Stimulated activated CD4-positive, alpha-beta T cell treated with anti-CD3 and anti-CD28 coated beads, Interleukin-2, amount 100 ng/mL, for 48 hours (primary cell): ENCODE measurements at regions not wholly inside any gene's neighbourhood (a gene's known extent, or its start where the extent isn't known, plus 50 kb on each side); places are given as distances from the start of the nearest gene placed in this dataset.

Source experiments
- DNase-seq, 2 donors: peaks; one replicate each; pipeline ENCODE4 v3.0.0-alpha.2; 2020

DNA sequence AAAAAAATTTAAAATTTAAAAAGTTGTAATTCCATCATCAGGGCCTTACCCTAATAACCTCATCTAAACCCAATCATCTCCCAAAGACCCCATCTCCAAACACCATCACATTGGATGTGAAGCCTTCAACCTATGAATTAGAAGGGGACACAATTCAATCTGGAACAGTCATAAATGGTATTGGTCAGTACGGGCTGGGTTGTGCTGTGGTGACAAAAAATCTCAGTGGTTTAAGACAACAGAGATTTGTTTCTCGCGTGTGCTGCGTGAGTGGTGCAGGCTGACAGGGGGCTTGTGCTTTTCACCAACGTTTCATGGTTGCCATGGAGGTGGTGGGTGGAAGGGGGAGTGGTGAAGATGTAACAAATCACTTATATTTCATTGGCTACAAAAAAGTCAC is 174.5 kb downstream of the INHBB start:
- DNase-seq: no peak

DNA sequence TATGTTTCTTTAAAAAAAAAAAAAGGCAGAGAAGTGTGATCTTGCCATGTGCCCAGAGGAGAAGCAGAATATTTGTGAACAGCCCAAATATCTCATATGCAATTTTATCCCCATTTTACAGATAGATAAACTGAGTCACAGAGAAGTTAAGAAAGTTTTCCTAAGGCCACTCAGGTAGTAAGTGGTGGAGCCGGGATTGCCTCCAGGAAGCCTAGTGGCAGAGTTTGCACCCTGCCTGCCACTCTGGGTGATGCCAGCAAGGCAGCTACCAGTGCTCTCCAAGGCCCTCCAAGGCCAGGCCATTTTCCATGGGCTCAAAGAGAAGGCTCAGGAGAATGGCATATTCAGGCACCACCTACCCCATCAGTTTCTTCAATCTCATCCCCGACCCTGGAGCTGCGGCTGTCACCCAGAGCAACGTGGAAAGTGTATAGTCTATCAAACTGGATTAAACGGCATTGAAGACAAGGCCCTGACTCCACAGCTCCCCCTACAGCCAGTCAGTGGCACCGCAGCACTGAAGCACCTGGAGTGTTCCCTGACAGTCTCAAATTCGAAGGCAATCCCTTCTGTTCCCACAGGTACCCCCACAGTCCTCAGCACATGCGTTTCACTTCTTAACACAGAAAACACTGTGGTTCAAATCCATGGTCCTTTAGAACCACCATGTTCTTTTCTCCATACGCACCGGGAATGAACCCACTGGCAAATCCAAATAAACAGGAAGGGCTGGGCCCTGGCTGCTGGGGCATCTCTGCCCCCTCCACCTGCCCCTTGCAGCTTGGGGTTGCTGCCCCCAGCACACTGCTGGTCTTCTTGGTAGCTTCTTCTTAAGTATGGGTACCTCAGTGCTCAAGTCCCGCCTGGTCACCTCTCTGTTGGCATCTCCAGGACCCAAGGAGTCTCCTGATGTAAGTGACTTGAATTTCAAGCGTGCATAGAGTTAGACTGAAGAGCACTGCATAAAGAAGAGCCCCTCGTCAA is 175.3 kb downstream of the INHBB start:
- peak; percentile 42 for DNase-seq

GRCh38 chr2:120522151-120522751 is 176.3 kb downstream of the INHBB start:
- no peak for DNase-seq

DNA sequence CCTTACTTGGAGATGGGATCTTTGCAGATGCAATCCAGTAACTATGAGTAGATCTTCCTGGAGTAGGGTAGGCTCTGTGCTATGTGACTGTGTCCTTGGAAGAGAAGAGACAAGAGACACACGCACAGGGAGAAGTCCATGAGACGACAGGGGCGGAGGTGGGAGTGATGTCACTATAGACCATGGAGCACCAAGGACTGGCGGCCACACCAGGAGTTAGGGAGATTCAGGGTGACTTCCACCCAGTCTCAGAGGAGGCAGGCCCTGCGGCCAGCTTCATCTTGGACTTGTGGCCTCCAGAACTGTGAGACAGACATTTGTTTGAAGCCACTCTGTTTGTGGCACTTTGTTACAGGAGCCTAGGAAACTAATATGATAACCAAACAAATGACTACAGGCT is 177.8 kb downstream of the INHBB start:
- DNase-seq: no peak

DNA sequence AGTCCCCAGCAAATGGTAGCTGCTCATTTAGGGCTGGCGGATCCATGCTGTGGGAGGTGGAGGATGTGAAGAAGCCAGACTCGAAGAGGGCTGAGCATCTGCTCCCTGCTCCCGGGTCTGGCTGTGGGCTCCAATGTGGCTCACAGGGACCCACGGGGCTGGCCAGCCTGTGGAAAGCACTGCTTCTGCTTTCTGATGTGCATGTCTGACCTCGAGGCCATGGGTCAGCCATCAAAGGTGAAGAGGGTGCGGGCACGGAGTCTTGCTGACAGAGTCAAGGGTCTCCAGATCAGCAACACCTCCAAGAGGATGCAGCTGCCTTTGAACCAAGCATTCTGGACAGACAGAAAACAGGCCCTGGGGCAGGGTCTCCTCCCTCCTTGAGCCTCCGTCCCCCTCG is 178.2 kb downstream of the INHBB start:
- no peak for DNase-seq

GRCh38 chr2:120525056-120526046 is 179.4 kb downstream of the INHBB start:
- DNase-seq: no peak

- no peak for DNase-seq
These were observed 180.2 kb downstream of the INHBB start for GRCh38 chr2:120526047-120526562.

DNA sequence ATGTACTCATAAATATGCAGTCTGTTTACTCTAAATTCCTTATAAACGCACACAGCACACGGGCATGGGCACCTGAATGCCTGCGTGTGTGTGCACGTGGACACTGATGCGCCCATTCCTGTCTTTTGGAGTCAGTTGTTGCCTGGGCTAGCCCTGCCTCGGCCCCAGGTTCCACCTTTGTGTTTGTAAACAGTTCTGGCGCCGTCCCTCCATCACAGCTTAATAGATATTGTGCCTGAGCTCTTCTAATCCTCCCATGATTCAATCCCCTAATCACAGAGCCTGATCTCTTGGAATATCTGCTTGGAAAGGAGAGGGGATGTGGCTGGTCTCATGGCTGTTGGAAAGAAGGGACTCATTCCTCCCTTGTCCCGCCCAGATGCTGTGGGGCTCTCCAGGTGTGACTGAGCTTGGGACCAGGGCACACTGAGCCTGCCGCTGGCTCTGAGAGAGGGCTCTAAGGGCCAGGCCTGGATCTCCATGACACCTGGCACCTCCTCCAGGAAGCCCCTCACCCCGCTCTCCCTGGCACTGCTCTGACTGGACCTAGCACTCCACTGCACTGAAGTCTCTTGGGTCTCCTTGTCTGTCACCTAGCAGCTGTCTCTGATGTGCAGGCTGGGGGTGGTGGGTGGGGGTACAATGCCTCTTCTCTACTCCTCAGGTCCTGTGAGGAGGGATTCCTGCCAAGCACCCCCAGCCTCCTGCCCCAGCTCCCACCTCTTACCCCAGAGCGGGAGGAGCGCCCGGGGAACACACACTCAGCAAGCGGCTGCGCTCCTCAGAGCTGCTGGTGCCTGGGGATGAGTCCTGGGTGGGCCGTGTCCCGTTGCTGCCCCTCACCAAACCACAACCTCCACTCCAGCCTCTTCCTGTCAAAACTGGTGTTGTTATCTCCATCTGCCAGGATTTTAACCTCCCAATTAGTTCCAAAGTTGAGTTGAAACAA is 181.3 kb downstream of the INHBB start:
- DNase-seq: no peak

DNA sequence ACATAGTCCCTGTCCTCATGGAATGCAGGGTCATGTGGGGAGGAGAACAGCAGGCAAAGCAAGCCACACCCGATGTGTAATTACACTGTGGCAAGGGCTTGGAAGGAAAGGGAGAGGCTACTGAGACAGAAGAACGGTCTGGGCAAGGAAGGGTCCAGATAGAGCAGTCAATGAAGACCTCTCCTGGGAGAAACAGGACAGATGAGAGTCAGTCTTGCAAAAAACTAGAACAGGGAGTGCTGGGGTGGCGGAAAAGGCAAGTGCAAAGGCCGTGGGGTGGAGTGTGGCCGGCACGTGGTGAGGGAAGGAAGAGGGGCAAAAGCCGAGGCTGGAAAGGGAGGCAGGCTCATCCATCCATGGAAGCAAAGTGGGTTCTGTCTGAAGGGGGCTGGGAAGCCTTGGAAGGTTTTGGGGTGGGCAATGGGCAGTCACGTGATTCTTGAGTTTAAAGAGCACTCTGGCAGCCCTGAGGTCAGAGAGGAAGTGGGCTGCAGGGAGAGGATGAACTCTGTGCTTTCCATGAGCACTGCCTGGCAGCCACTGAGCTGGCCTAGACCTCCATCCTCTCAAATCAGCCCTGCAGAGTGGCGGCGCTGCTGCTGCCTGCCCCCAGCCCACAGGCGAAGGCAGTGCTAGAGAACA is 182.2 kb downstream of the INHBB start:
- no peak for DNase-seq

DNA sequence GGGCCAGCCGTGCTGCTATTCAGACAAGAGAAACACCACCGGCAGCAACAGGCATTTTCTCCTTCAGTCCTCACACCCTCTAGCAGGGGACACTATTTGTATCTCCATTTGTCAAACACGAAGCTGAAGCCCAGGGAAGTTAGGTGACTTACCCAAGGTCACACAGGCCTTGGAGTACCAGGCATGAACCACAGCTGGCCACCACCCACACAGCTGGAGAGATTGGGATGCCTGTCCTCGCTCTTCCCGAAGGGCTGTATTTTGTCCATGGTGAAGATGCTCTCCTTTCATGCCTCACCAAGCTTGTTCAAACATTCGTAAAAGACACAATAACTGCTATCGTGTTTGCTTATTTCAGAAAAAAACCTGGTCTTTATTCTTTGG is 182.7 kb downstream of the INHBB start:
- DNase-seq: no peak

DNA sequence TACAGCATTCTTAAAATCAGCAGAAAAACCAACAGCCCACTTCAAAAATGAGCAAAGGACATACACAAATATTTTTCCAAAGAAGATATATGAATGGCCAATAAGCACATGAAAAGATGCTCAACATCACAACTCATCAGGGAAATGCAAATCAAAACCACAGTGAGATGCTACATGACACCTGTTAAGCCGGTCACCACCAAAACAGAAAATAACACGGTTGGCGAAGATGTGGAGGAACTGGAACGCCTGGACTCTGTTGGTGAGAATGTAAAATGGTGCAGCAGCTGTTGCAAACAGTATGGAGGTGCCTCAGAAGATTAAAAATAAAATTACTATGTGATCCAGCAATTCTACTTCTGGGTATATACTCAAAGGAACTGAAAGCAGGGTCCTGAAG is 184.8 kb downstream of the INHBB start:
- no peak for DNase-seq

GRCh38 chr2:120531365-120531764 is 185.4 kb downstream of the INHBB start:
- DNase-seq: no peak

DNA sequence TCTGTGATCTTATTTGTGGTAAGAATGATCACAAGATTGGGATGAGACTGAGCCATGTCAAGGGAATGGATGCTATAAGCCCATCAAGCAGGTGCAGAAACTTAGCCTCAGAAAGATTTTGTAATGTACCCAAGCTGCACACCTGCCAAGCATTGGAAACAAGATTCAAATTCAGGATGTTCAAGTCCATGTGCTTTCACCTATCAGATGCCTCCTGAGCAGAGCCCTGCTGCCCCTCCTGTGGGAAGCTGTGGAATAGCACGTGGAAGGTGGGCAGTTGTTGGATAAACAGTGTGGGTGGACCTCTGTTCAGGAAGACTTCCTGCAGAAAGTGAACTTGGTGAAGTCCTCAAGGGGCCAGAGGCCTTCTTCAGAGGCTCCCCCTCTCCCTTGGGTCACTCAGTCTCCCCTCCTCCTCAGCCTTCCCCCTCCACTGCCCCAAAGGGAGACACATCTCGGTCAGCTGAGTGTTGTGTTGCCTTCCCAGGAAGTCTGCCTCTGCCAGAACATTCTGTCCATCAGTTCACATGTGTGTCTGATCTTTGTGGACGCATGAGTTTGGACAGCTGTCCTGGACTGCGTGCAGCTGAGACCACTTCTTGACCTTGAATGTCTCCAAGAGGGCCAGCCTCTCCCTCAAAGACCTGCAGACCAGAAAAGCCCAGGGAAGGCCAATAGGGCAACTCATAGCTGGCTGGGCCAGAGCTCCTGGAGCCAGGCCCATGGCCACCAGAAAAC is 186.1 kb downstream of the INHBB start:
- no peak for DNase-seq

DNA sequence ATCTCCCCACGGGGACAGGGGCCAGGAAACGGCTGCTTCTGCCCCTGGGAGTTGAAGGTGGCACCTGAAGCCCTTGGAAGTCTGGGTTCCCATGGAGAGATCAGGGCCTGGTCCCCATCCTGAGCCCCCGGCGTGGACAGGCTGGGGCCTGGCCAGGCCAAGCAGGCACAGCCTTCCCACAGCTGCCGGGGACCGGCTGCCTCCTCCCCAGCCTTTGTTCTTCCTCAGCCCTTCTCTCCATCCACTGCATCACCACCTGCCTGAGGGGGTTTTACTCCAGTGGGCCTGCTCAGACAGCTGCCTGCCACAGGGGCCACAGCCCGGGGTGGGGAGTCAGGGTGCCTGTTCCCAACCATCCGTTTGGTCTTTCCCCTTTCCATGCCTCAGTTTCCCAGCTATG is 187.7 kb downstream of the INHBB start:
- no peak for DNase-seq

DNA sequence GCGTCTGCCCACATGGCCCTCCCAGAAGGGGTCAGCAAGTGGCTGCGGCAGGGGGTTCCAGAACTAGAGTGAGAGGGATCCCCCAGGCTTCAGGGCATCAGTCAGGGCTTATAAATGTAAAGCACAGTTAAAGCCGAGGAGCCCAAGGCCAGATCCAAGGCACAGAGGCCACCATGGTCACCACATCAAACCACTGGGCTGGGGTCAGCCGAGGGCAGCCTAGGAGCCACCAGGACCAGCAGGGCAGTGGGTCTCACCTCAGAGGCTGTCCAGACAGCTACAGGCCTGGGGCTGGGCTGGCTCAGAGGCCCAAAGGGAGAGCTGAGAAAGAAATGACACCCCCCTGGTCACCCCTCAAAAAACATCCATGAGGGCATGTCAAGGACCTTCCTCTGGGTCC is 188.5 kb downstream of the INHBB start:
- DNase-seq: no peak

- no peak for DNase-seq
These were observed 189.1 kb downstream of the INHBB start for GRCh38 chr2:120535081-120535480.

DNA sequence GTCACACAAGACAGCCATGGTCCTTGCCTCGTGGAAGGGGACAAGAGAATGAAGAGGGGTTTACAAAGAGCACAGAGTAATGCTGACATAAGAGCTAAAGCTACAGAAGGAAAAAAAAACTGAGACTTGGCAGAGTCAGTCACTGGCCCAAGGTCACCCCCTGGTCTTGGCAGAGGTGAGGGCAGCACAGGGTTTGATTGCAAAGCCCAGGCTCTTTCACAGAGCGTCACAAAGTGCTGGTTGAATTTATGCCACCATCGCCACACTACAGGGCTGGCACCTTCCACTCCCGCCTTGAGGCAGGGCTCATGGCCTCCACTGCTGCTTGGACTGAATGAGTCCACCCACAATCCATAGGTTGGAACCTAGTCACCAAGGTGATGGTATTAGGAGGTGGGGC is 190.2 kb downstream of the INHBB start:
- no peak for DNase-seq

DNA sequence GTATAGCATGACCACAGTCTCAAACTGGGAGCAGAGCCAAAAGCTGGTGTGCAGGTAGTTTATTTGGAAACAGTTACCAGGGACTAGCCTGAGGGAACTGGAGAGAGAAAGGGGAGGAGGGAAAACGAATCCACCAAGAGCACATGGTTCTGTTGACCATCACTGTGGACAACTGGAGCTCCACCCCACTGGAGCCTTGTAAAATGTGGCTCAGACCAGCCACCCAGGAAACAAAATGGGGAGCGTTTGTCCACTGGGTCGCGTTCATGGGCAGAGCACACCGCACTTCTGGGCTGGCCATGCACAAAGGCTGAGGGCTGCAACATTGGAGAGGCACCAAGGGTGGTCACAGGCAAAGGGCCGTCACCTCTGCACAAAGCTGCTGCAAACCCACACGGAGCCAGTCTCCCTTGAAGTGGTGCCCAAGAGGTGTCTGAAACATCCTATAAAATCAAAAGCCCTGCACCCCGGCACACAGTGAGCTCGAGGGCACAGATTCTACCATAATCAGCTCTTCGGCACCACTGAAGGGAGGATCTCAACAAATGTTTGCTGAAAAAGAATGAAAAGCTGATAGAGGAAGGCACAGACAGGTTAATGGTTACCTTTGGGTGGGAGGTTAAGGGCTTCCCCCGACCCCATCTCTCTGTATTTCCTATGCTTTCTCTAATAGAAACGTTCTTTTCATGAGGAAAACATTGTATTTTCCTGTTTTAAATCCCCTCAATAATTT is 192.9 kb downstream of the INHBB start:
- no peak for DNase-seq

DNA sequence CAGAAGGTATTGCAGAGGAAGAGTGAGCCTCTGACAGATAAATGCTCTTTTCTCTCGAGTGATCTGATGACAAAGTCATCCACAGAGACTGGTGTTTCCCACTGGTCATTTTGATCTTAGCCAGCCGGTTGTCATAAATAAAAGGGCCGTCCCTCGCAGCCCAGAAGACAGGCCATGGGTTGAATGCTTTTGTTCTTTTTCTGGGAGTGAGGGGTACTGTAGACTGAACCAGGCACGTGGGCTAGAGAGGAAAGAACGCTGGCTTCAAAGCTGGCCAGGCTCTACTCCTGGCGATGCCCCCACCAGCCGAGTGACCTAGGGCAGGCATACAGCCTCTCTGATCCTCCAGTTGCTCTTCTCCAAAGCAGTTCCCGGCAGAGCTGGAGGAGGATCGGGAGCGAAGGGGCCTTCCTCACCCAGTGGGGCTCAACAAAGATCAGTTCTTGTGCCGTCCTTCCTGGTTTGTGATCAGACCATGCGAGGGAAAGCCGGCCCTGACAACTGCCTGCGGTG is 193.5 kb downstream of the INHBB start:
- DNase-seq: no peak
